Naive thymus-derived CD4-positive, alpha-beta T cell (primary cell): ENCODE measurements at regions not wholly inside any gene's neighbourhood (a gene's known extent, or its start where the extent isn't known, plus 50 kb on each side); places are given as distances from the start of the nearest gene placed in this dataset.
"Not testable (repeated sequence)": the region's sequence is repeated elsewhere in the genome, so short reads cannot be mapped to it uniquely, and the experiment has no call there.

Experiments
- ATAC-seq: fragments of 150-1000 bp; cut with Tn5 transposase; 2 replicates; pipeline ENCODE4 v1.10.0; 2021; ENCODE audit warnings: mild to moderate bottlenecking, moderate library complexity
- CTCF ChIA-PET: fragments of 350-600 bp; sonication (Branson Sonifier 250); formaldehyde crosslinking; loops from one replicate; lab custom pipeline; 2021; ENCODE audit warnings: antibody characterized with exemption; lab: Charles Lee
- POLR2A ChIA-PET: fragments of 350-600 bp; sonication (Branson Sonifier 250); formaldehyde crosslinking; loops from one replicate; lab custom pipeline; 2021; ENCODE audit warnings: antibody characterized with exemption, inconsistent platforms; lab: Charles Lee
- DNase-seq, 9 donors: peaks; one replicate each; pipeline versions ENCODE4 v3.0.0 to v3.0.0-alpha.2; 2020 to 2022; ENCODE audit warnings: mixed read lengths in 1 of 9
- H3K27ac ChIP-seq: one replicate; pipeline ENCODE4 v1.7.0; 2013; ENCODE audit warnings: mild to moderate bottlenecking, low read depth, low read length, moderate library complexity
- H3K27me3 ChIP-seq, 2 donors: one replicate each; pipeline ENCODE4 v1.7.0; 2013; ENCODE audit warnings: low read length in 2 of 2, mild to moderate bottlenecking in 2 of 2, moderate library complexity in 2 of 2; ENCODE audit not compliant: control insufficient read depth in 2 of 2, insufficient read depth in 2 of 2
- H3K36me3 ChIP-seq, 3 experiments: 1 replicate in 2 of 3; 2 replicates in 1 of 3; pipeline ENCODE4 v1.7.0; 2013; ENCODE audit warnings: low read length in 3 of 3, mild to moderate bottlenecking in 3 of 3, moderate library complexity in 1 of 3; ENCODE audit not compliant: insufficient read depth in 3 of 3, control insufficient read depth in 2 of 3
- H3K4me1 ChIP-seq, 2 donors: one replicate each; pipeline ENCODE4 v1.7.0; 2013; ENCODE audit warnings: low read length in 2 of 2, mild to moderate bottlenecking in 2 of 2, moderate library complexity in 1 of 2; ENCODE audit not compliant: control insufficient read depth in 2 of 2, insufficient read depth in 2 of 2
- H3K4me3 ChIP-seq: 2 replicates; pipeline ENCODE4 v1.7.0; 2013; ENCODE audit warnings: mild to moderate bottlenecking, low read length
- H3K9me3 ChIP-seq, 3 experiments: 1 replicate in 2 of 3; 2 replicates in 1 of 3; pipeline ENCODE4 v1.7.0; 2013; ENCODE audit warnings: low read length in 3 of 3; ENCODE audit not compliant: control insufficient read depth in 2 of 3
- H3K27ac Mint-ChIP-seq, 9 donors: one replicate each; pipeline ENCODE4 v1.8.0; 2020 to 2022; ENCODE audit warnings: mixed read lengths in 9 of 9, mild to moderate bottlenecking in 8 of 9, moderate library complexity in 5 of 9, inconsistent platforms in 2 of 9
- H3K27me3 Mint-ChIP-seq, 5 donors: one replicate each; pipeline ENCODE4 v1.8.0; 2021 to 2022; ENCODE audit warnings: mixed read lengths in 5 of 5, mild to moderate bottlenecking in 1 of 5
- H3K36me3 Mint-ChIP-seq, 5 donors: one replicate each; pipeline ENCODE4 v1.8.0; 2020 to 2022; ENCODE audit warnings: mixed read lengths in 5 of 5, mild to moderate bottlenecking in 3 of 5, inconsistent platforms in 1 of 5
- H3K4me1 Mint-ChIP-seq, 7 donors: one replicate each; pipeline ENCODE4 v1.8.0; 2020 to 2022; ENCODE audit warnings: mixed read lengths in 7 of 7, mild to moderate bottlenecking in 3 of 7, inconsistent platforms in 1 of 7
- H3K4me3 Mint-ChIP-seq, 10 donors: one replicate each; pipeline ENCODE4 v1.8.0; 2020 to 2022; ENCODE audit warnings: mild to moderate bottlenecking in 10 of 10, mixed read lengths in 10 of 10, moderate library complexity in 6 of 10, inconsistent platforms in 2 of 10
- H3K9me3 Mint-ChIP-seq, 11 donors: one replicate each; pipeline ENCODE4 v1.8.0; 2020 to 2022; ENCODE audit warnings: mixed read lengths in 11 of 11, mild to moderate bottlenecking in 4 of 11, inconsistent platforms in 1 of 11, moderate library complexity in 1 of 11
- intact Hi-C, 2 donors: fragments of 100-400 bp; cut with micrococcal nuclease; formaldehyde crosslinking; loops; one replicate each; pipeline ENCODE4 v1.15.1; 2023

DNA sequence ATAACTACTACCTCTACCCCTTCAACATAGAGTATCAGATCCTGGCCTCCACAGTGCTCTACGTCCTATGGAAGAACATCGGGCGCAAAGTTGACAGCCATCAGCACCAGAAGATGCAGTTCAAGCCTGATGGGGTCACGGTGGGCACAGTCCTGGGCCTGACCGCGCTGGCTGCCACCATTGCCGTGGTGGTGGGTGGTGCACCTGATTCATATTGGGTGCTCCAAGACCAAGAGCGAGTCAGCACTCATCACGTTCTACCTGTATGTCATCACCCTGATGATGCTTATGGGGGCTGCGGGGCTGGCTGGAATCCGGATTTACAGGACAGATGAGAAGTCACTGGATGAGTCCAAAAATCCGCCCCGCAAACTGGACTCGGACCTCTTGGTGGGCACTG is 846.4 kb downstream of the RPIA start:
- CTCF ChIA-PET, H3K9me3 Mint-ChIP-seq, H3K4me1 Mint-ChIP-seq, H3K9me3 ChIP-seq, H3K27me3 Mint-ChIP-seq, POLR2A ChIA-PET, H3K27ac ChIP-seq, intact Hi-C loops, H3K4me3 ChIP-seq, H3K4me3 Mint-ChIP-seq, H3K4me1 ChIP-seq, DNase-seq, H3K27ac Mint-ChIP-seq, H3K27me3 ChIP-seq, H3K36me3 ChIP-seq, ATAC-seq, H3K36me3 Mint-ChIP-seq: not testable (repeated sequence)

- H3K4me1 ChIP-seq, POLR2A ChIA-PET, intact Hi-C loops, H3K27ac ChIP-seq, H3K4me3 ChIP-seq, H3K4me1 Mint-ChIP-seq, H3K27me3 ChIP-seq, H3K27ac Mint-ChIP-seq, DNase-seq, H3K9me3 ChIP-seq, H3K36me3 ChIP-seq, CTCF ChIA-PET, H3K4me3 Mint-ChIP-seq, H3K36me3 Mint-ChIP-seq, H3K27me3 Mint-ChIP-seq, ATAC-seq, H3K9me3 Mint-ChIP-seq: not testable (repeated sequence)
Measured at GRCh38 chr2:89544110-89544509, 852.6 kb downstream of the RPIA start.

DNA sequence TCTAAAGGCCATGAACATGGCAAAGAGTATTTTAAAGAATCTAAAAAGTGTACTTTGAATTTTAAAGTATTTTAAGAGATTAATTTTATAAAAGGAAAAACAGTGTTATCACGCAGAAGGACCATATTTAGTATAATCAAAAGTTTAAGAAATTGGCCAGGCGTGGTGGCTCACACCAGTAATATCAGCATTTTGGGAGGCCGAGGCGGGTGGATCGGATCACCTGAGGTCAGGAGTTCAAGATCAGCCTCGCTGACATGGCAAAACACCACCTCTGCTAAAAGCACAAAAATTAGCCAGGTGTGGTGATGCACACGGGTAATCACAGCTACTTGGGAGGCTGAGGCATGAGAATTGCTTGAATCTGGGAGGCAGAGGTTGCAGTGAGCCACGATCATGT is 887.7 kb downstream of the RPIA start:
- H3K27ac Mint-ChIP-seq, H3K4me3 ChIP-seq, CTCF ChIA-PET, H3K27me3 Mint-ChIP-seq, H3K9me3 Mint-ChIP-seq, H3K4me3 Mint-ChIP-seq, intact Hi-C loops, H3K4me1 Mint-ChIP-seq, POLR2A ChIA-PET, H3K27me3 ChIP-seq, ATAC-seq, H3K36me3 ChIP-seq, DNase-seq, H3K4me1 ChIP-seq, H3K27ac ChIP-seq, H3K36me3 Mint-ChIP-seq, H3K9me3 ChIP-seq: not testable (repeated sequence)

DNA sequence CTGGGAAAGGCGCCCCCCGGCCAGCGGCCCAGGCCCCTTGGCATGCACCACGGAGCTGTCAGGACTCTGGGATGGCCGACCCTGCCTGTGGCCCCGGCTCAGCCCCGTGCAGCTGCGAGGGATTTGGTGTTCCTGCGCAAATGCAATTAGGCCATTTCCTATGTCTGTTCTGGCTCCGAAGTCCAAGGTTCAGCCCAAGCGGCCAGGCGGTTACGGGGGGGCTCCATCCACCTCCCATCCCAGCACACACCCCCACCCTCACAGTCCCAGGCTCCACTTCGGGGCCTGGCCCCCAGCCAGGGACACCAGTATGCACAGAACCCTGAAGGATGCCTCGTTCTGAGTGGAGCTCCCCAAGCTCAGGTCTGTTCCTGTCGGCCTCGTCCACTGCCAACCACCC is 891.3 kb downstream of the RPIA start:
- H3K27me3 Mint-ChIP-seq, H3K36me3 ChIP-seq, H3K27me3 ChIP-seq, H3K9me3 Mint-ChIP-seq, H3K36me3 Mint-ChIP-seq, H3K4me3 ChIP-seq, intact Hi-C loops, DNase-seq, H3K4me1 ChIP-seq, H3K4me3 Mint-ChIP-seq, H3K27ac ChIP-seq, CTCF ChIA-PET, ATAC-seq, H3K9me3 ChIP-seq, POLR2A ChIA-PET, H3K4me1 Mint-ChIP-seq, H3K27ac Mint-ChIP-seq: not testable (repeated sequence)

GRCh38 chr2:89584046-89584445 is 892.6 kb downstream of the RPIA start:
- H3K9me3 ChIP-seq, H3K27ac Mint-ChIP-seq, POLR2A ChIA-PET, CTCF ChIA-PET, H3K4me3 ChIP-seq, H3K27me3 ChIP-seq, H3K4me3 Mint-ChIP-seq, H3K36me3 ChIP-seq, H3K4me1 ChIP-seq, H3K36me3 Mint-ChIP-seq, H3K4me1 Mint-ChIP-seq, intact Hi-C loops, H3K27ac ChIP-seq, H3K27me3 Mint-ChIP-seq, H3K9me3 Mint-ChIP-seq, DNase-seq, ATAC-seq: not testable (repeated sequence)

GRCh38 chr2:89584868-89585557 is 893.5 kb downstream of the RPIA start:
- H3K9me3 Mint-ChIP-seq, H3K4me1 ChIP-seq, H3K4me1 Mint-ChIP-seq, H3K27ac Mint-ChIP-seq, H3K27me3 ChIP-seq, ATAC-seq, H3K27ac ChIP-seq, CTCF ChIA-PET, H3K4me3 ChIP-seq, H3K27me3 Mint-ChIP-seq, H3K36me3 ChIP-seq, POLR2A ChIA-PET, H3K36me3 Mint-ChIP-seq, H3K9me3 ChIP-seq, intact Hi-C loops: not testable (repeated sequence)
- DNase-seq: peak in 1 of 9 donors; percentile 24
- H3K4me3 Mint-ChIP-seq: peak overlapping the region in 4 of 10 donors; percentile 73 to 91 (median 80)

DNA sequence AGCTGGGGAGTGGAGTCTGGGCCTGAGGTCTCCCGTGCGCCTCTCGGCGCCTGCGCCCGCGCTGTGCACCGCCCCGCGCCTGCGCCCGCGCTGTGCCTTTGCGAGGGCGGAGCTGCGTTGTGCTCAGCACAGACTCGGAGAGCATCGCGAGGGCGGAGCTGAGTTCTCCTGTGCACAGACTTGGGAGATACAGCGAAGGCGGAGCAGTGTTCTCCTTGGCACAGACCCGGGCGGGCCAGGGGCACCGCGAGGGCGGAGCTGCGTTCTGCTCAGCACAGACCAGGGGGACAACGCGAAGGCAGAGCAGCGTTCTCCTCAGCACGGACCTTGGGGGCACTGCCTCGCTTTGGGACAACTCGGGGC is 894.1 kb downstream of the RPIA start:
- intact Hi-C loops, H3K27ac ChIP-seq, H3K9me3 Mint-ChIP-seq, H3K4me1 Mint-ChIP-seq, H3K36me3 Mint-ChIP-seq, H3K9me3 ChIP-seq, H3K27me3 Mint-ChIP-seq, H3K27me3 ChIP-seq, H3K4me1 ChIP-seq, CTCF ChIA-PET, H3K4me3 ChIP-seq, H3K36me3 ChIP-seq, POLR2A ChIA-PET: not testable (repeated sequence)
- peak overlapping the region in 1 of 9 donors; percentile 52 for H3K27ac Mint-ChIP-seq
- peak overlapping the region in 7 of 10 donors; percentile 35 to 91 (median 80) for H3K4me3 Mint-ChIP-seq
- DNase-seq (peak in 4 of 9 donors; percentile 5 to 57 (median 20)), ATAC-seq (peak; percentile 77)
